NCI-H1930 (cell line): ENCODE measurements at regions not wholly inside any gene's neighbourhood (a gene's known extent, or its start where the extent isn't known, plus 50 kb on each side); places are given as distances from the start of the nearest gene placed in this dataset.

ENCODE experiments used
- DNase-seq, 2 experiments: peaks; one replicate each; lab custom pipeline; 2025; lab: John Stamatoyannopoulos, UW

DNA sequence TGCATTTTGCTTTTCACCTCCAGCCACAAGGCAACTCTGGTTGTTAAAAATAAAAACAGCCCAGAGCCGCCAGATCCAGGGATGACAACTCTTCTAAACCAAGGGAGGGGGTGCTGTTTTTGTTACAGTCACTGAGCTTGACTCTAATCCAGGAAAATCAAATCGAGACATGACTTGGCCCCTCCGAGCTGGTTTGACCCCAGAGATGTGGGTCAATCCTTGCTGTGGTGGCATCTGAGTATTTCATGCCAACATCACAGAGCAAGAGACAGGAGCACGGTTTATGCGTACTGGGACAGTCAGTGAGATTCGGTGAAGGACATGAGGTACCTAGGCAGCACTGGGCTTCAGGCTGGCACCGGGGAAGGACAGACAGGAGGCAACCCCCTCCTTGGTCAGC, 88.8 kb upstream of the ZMIZ1 start:
- DNase-seq, result no peak

GRCh38 chr10:78980354-78980753, 88.4 kb upstream of the ZMIZ1 start:
- DNase-seq, result no peak

- DNase-seq, result no peak
These were observed 88.0 kb upstream of the ZMIZ1 start for GRCh38 chr10:78980815-78981214.

- DNase-seq, result no peak
These were observed 87.4 kb upstream of the ZMIZ1 start for GRCh38 chr10:78981257-78981969.

DNA sequence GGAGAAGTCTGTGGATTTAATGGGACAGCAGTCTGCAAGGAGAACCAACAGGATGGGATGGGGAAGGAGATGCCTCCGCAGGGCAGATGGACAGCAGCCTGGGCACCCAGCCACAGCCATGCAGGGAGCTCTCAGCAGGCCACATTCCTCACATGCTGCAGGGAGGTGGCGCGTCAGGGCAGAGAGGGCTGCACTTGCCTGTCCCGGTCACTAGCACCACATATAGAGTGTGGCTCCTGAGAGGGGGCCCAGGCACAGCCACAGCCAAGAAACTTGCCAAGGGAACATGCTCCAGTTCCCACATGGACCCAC, 86.8 kb upstream of the ZMIZ1 start:
- no peak for DNase-seq

GRCh38 chr10:78982726-78983125, 86.0 kb upstream of the ZMIZ1 start:
- no peak for DNase-seq

DNA sequence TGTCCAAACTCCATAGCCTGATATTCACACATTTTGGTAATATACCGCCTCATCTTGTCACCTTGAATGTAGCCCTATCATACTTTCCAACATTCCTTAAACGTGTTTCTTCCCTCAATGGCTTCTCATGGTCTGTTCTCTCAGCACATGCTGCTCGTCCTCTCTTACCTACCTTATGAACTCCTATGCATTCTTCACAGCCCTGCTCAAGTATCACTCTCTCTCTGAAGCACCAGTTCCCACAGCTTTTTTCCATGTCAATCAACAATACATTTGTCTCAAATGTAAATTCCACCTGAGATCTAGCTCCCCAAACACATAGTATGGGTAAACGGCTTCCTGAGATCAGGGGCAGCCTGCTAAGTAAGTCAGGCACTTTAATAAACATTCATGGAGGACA, 85.2 kb upstream of the ZMIZ1 start:
- no peak for DNase-seq

GRCh38 chr10:78985973-78986818, 82.6 kb upstream of the ZMIZ1 start:
- no peak for DNase-seq

- no peak for DNase-seq
These were observed 77.6 kb upstream of the ZMIZ1 start for GRCh38 chr10:78991187-78991586.

DNA sequence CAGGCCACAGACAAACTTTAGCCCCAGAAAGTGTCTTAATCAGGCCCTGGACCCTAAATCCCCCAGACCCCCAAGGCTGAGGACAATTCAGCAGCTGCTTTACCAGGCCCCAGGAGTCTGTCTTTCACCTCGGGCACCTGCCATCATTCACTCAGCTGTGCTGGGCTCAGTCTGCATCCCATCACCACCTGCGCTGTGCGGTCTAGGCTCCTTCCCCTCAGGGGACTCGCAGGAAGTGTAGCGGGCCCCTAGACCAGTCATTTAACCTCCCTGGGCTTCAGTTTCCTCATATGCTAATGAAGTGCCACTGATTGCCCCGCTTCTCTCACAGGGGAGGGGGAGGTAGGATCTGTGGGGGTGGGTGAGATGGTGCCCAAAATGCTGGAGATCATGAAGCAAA, 76.4 kb upstream of the ZMIZ1 start:
- DNase-seq, result no peak

DNA sequence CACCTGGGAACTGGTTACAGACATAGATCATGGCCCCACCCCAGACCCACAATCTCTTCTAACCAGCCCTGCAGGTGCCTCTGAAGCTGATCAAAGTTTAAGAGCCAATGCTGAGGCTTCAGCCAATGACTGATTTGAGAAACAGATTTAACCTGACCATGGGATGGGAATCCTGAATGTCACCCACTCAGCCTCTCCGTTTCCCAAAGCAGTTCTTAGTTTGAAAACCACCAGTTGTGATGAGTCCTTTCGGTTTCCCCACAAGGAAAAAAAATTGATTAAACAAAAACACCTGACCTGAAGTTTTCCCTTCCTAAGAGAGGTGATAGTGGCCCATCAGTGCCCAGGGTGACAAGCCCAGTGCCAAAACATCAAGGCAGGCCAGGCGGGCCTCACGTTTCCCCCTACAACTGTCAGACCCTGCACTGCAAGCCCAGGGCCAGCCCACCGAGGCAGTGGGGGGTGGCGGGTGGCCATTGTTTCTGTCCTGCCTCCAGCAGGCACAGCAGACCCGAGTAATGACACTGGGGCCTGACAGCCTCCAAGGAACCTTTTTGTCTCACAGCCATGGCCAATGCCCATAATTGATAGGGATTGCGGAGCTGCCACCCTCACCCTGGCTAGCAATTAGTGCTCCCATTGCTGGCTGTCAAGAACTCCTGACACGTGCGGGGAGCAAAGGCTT, 75.4 kb upstream of the ZMIZ1 start:
- no peak for DNase-seq

DNA sequence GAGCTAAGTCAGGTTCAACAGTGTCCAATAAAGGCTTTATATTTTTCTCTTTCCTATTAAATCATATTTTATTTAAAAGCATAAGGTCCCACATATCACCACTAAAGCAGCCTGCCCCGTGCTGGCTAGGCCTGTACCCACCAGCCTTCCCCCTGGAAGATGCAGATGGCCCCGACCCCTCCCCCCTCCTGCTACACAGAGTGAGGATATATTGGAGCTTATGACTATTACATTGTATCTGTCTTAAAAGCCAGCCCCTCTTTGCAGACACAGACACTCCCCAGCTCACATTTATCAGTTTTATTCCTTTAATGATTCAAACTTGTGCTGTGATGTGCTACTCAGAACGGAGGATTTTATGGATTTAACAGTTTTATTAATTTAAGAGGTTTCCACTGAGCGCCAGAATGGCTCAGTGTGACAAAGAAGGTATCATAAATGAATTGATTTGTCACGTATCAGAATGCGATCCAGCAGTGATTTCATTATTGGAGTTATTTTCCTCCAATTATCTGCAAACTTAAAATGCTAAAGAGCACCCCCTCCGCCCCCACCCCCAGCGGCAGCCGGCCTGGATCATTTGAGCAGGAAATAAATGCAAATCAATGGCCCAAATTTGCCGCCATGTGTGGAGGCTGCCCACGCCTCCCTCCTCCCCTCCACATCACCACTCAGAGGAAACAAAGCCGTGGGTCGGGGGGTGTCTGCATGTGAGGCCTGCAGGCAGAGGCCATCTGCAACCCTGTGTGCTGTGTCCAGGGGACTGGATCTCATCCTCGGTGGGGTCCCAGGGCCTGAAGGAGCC, 72.6 kb upstream of the ZMIZ1 start:
- DNase-seq, result no peak

DNA sequence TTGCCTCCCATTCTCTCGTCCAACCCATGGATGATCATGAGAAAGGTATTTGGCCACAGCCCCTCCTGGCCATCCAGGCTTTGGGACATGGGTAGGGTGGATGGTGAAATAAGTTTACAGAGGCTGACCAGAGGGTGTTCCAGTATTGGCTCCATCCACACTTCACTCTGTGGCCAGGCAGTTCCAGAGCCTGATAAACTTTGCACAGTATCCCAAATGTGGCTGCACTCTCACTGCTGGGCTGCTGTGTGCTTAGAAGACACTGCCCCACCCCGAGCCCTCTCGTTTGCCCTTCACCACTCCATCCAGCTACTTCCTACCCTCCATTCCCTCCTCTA, 72.0 kb upstream of the ZMIZ1 start:
- DNase-seq, result no peak

DNA sequence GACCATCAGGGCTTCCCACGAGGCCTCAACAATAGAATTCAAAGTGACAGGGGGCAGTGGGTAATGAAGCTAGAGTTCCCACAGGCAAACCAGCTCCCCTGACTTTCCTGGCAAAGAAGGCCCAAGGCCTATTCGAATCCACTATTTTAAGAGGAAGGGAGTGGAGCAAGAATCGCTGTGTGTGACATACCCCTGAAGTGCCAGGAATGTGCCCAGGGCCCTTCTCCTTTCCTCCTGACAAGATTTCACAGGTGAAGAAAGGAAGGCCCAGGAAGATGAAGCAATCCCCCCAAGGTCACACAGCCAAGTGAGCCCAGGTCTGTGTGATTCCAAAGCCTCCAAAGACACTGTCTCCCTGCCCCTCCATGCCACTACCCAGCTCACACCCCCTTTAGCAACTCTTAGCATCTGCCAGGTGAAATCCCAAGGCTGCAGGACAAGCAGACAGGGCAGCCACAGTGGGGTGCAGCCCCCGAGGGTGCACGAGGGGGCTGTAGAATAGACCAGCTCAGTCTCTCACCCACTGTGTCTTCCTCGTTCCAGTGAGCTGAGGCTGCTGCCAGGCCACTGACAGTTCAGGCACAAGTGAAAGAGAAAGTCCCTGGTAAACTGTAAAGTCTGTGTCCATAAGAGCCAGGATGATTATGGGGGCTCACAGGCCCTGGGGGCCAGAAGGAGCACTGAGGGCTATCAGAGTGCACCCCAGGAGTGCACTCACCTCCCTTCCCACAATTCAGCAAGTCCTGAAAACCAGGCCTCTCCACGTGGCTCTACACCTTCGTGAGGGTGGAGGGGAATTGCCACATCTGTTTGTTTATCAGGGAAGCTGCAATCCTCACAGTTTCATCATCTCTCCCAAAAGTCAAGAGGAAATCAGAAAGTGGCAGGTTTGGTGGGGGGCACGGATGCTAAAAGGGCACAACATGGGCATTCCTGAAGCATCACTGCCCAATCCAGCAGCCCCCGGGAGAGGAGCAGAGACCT, 70.8 kb upstream of the ZMIZ1 start:
- no peak for DNase-seq

DNA sequence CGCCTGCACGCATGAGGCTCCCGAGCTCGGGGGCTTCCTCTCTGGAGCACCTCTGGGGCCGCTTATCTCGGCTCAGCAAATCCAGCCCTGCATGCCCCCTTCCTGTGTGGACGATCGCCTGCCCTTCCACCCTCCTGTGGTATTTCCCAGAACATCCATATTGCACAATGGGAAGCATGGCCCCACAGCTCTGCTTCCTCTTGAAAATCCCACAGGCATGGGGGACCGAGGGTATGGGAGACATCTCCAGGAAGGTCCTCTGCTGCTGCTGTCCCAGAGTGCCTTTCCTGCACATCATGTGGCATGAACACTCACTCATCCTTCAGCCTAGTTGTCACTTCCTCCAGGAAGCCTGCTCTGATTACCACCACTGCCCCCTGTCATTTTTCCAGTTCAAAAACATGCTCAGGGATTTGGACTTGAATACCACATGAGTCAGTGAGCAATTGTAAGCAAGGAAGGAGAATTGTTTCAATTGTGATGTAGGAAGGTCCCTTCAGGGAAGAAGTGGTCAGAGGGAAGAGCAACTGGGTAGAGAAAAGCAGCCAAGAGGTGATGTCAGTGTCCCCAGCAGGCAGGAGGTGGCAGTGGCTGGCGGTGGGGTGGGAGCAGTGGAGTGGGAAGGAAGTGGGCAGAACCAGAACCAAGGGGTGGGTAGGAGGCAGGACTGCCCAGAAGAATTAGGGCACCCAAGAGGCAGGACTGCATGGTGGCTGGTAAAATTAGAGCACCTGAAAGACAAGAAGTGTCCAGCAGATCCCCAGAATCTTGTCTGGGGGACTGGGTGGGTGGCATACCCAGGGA, 67.5 kb upstream of the ZMIZ1 start:
- DNase-seq, result no peak

- no peak for DNase-seq
These were observed 66.4 kb upstream of the ZMIZ1 start for GRCh38 chr10:79002336-79002735.

- no peak for DNase-seq
These were observed 65.3 kb upstream of the ZMIZ1 start for GRCh38 chr10:79003183-79004100.

DNA sequence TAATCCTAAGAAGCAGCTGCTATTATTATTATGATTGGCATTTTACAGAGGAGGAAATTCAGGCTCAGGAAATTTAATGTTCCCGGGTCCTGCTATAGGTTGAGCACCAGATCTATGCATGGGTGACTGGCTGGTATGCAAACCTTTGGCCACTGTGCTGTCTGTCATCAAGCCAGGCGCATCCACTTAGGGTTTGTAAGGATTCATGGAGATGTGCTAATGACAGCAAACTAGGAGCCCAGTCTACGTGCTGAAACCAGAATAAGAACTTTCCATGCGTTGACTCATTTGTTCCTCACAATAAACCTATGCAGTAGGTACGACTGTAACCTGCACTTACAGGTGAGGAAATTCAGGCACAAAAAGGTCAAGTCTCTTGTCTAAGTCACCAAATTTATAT, 64.5 kb upstream of the ZMIZ1 start:
- no peak for DNase-seq

DNA sequence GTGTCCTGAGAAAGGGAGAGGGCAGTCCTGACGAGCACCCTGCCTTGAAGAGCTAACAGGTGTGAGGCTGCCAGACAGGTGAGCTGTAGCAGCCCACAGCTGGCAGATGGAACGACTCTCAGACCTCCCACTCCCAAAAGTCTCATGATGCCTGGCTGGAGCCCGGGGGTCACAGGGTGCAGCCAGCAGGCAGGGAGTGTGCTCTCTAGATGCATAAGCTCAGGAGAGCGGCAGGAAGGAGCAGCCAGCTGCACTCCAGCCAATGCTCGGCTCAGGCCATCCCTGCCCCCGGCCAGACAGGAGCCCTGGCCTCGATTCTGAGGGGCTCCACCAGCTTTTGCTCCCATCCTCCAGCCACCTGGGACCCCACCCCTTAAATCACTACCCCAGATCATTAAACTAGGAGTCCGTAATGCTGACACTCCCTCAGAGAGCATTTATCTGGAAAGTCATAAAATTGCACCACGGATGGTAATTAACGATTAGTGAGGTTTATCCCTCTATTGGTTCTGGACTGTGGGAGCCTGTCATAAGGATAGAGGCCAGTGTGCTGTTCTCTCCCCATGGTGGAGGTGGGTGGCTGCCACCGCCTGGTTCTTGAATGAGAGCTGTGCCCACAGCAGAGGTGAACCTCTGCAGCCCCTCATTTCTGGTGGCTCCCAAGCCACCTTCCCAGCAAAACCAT, 63.5 kb upstream of the ZMIZ1 start:
- no peak for DNase-seq
